ENCODE measurements at regions not wholly inside any gene's neighbourhood (a gene's known extent, or its start where the extent isn't known, plus 50 kb on each side); places are given as distances from the start of the nearest gene placed in this dataset.

DNA sequence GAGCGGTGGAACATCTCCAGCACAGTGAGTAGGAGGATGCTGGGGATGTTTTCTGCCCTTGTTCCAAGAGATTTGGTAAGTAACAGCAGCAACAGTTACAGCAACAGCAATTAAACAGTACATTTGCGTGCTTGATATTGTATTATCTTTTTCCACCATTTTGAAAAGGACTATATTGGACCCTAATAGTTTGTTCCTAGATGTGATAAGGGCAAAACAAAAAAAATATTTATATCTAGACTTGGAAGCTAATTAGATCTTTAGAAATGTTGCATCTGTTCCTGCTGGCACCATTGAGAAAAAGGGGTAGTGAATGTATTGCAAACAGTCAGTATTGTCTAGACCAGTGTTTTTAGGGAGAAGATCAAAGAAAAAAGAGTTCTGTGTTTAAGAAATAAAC lies 759.9 kb downstream of the JRKL start:
- H4K5ac ChIP-seq (ENCODE audit: insufficient read length, low read depth, low read length), result no peak overlapping the region
- H3K4me1 ChIP-seq (ENCODE audit: insufficient read depth, low read length), result no peaks in the 10 kb centered on the region
- H3K9me3 ChIP-seq (ENCODE audit: control insufficient read depth, low read depth, low read length), result no peaks in the 10 kb centered on the region
- H4K8ac ChIP-seq (replicated peaks; ENCODE audit: insufficient read length, low read depth, low read length), result no peak overlapping the region
- no peaks in the 10 kb centered on the region for H3K79me2 ChIP-seq (ENCODE audit: insufficient read depth, low read length)
- H3K79me1 ChIP-seq (ENCODE audit: insufficient read depth, low read depth, low read length, poor library complexity, severe bottlenecking), result no peaks in the 10 kb centered on the region
- H3K36me3 Mint-ChIP-seq (ENCODE audit: insufficient read depth in 1 of 3, low read depth in 3 of 3), result no peaks in the 10 kb centered on the region
- no peak for DNase-seq
- H3K27me3 ChIP-seq (ENCODE audit: insufficient read depth, low read length), result no peaks in the 10 kb centered on the region
- H3K4me3 Mint-ChIP-seq, result no peak overlapping the region
- no peak overlapping the region for H2BK12ac ChIP-seq (ENCODE audit: insufficient read length, low read depth, low read length)
- no peak overlapping the region for H3K4ac ChIP-seq (ENCODE audit: low read depth, low read length)
- no peak overlapping the region for H3T11ph ChIP-seq (ENCODE audit: low read length)
- H2AFZ ChIP-seq (ENCODE audit: low read length), result no peak overlapping the region
- no peaks in the 10 kb centered on the region for H3K23me2 ChIP-seq (ENCODE audit: insufficient read length, low read depth, low read length, poor library complexity, severe bottlenecking)
- H2AK5ac ChIP-seq (ENCODE audit: insufficient read length, low read length), result no peak overlapping the region
- no peak overlapping the region for H3K9ac ChIP-seq (ENCODE audit: extremely low read depth, insufficient read length, low read length)
- H3K9me3 Mint-ChIP-seq, result no peaks in the 10 kb centered on the region; a peak in 1 of 5 replicates
- H2BK15ac ChIP-seq (ENCODE audit: low read depth, low read length), result no peak overlapping the region
- H2BK120ac ChIP-seq (ENCODE audit: low read depth, low read length, poor library complexity, severe bottlenecking), result no peak overlapping the region
- TF ChIP-seq CTCF (conservative IDR thresholded peaks at IDR 0.05), result no peak
- no peaks in the 10 kb centered on the region for H3K27me3 Mint-ChIP-seq (ENCODE audit: low read depth)
- H4K91ac ChIP-seq (ENCODE audit: insufficient read length, low read depth, low read length), result no peak overlapping the region
- H3K4me2 ChIP-seq (ENCODE audit: insufficient read depth, insufficient read length, low read length), result no peak overlapping the region
- H3K23ac ChIP-seq (ENCODE audit: insufficient read length, low read depth, low read length), result no peak overlapping the region
- no peak overlapping the region for H3K56ac ChIP-seq (ENCODE audit: insufficient read length, low read depth, low read length)
- no peak overlapping the region for H3K14ac ChIP-seq (ENCODE audit: insufficient read depth, low read length)
- no peak overlapping the region for H3K27ac Mint-ChIP-seq
- no peaks in the 10 kb centered on the region for H4K20me1 ChIP-seq (ENCODE audit: control insufficient read depth, insufficient read depth, insufficient read length)
- H3K27ac ChIP-seq (ENCODE audit: insufficient read length, low read depth, low read length), result no peak overlapping the region
- no peak overlapping the region for H2BK20ac ChIP-seq (ENCODE audit: low read depth, low read length, poor library complexity, severe bottlenecking)
- H3K18ac ChIP-seq (ENCODE audit: insufficient read length, low read depth, low read length), result no peak overlapping the region
- WGBS (ENCODE audit: extremely low coverage, insufficient read length, low lambda C conversion rate), result no CpG with 5 or more reads among the region's 2 CpGs
- H2BK5ac ChIP-seq (ENCODE audit: insufficient read length, low read length), result no peak overlapping the region
- no peaks in the 10 kb centered on the region for H3K4me1 Mint-ChIP-seq
